Activated naive CD8-positive, alpha-beta T cell treated with anti-CD3 and anti-CD28 coated beads, Interleukin-2, amount 10 ng/mL, durations not matched to agents 7 days and 5 days (primary cell): ENCODE measurements at regions not wholly inside any gene's neighbourhood (a gene's known extent, or its start where the extent isn't known, plus 50 kb on each side); places are given as distances from the start of the nearest gene placed in this dataset.

Source experiments
- ATAC-seq: fragments of 150-1000 bp; cut with Tn5 transposase; one replicate; pipeline ENCODE4 v1.10.0; 2021; ENCODE audit warnings: low read depth, moderate library complexity
- POLR2A ChIA-PET: fragments of 350-600 bp; sonication (Branson Sonifier 250); formaldehyde crosslinking; loops from one replicate; lab custom pipeline; 2021; ENCODE audit warnings: antibody characterized with exemption; lab: Charles Lee
- DNase-seq: peaks from one replicate; pipeline ENCODE4 v3.0.0; 2021
- H3K27ac Mint-ChIP-seq: one replicate; pipeline ENCODE4 v1.8.0; 2022; ENCODE audit warnings: mild to moderate bottlenecking, mixed read lengths
- H3K27me3 Mint-ChIP-seq: one replicate; pipeline ENCODE4 v1.8.0; 2022; ENCODE audit warnings: mild to moderate bottlenecking, moderate library complexity, mixed read lengths
- H3K36me3 Mint-ChIP-seq: one replicate; pipeline ENCODE4 v1.8.0; 2021; ENCODE audit warnings: mild to moderate bottlenecking, mixed read lengths
- H3K4me1 Mint-ChIP-seq: one replicate; pipeline ENCODE4 v1.8.0; 2021; ENCODE audit warnings: mixed read lengths
- H3K4me3 Mint-ChIP-seq: one replicate; pipeline ENCODE4 v1.8.0; 2022; ENCODE audit warnings: mild to moderate bottlenecking, moderate library complexity, mixed read lengths
- H3K9me3 Mint-ChIP-seq: one replicate; pipeline ENCODE4 v1.8.0; 2021; ENCODE audit warnings: mixed read lengths

- Mint-ChIP-seq H3K27ac (no peak overlapping the region), H3K4me1 (no peaks in the 10 kb centered on the region), H3K9me3 (no peaks in the 10 kb centered on the region), H3K4me3 (no peak overlapping the region), H3K36me3 (no peaks in the 10 kb centered on the region), H3K27me3 (no peaks in the 10 kb centered on the region)
- POLR2A ChIA-PET: no interaction called here
- no peak for DNase-seq
- no peak for ATAC-seq
These were observed 1398.1 kb downstream of the BRD1 start for GRCh38 chr22:48429446-48430020.

- no peaks in the 10 kb centered on the region for H3K27me3 Mint-ChIP-seq
- H3K27ac Mint-ChIP-seq: no peak overlapping the region
- no peaks in the 10 kb centered on the region for H3K4me1 Mint-ChIP-seq
- H3K36me3 Mint-ChIP-seq: no peaks in the 10 kb centered on the region
- POLR2A ChIA-PET: no interaction called here
- no peak overlapping the region for H3K4me3 Mint-ChIP-seq
- H3K9me3 Mint-ChIP-seq: no peaks in the 10 kb centered on the region
- no peak for DNase-seq
- ATAC-seq: no peak
These were observed 1398.9 kb downstream of the BRD1 start for GRCh38 chr22:48428631-48429371.

DNA sequence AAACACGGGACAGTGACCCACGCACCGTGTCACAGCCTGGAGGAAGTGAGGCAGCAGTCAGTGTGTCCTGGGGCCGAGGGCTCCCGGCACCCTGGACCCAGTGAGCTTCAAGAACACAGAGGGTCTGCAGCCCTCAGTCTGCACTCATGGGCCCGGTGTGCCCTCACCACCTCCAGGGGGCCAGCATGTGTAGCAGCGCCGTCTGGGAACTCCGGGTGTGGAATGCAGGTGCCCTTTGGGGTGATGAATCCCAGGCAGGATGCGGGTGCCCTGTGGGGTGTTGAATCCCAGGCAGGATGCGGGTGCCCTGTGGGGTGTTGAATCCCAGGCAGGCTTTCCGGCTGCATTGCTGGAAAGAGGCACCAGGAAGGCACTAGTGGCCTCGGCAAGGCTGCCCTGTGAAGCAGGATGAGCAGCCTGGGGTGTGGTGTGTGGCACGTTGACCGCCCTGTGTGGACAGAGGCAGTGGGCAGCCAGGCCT lies 1399.9 kb downstream of the BRD1 start:
- Mint-ChIP-seq H3K27ac (no peak overlapping the region), H3K4me1 (no peaks in the 10 kb centered on the region), H3K36me3 (no peaks in the 10 kb centered on the region), H3K4me3 (no peak overlapping the region), H3K27me3 (no peaks in the 10 kb centered on the region), H3K9me3 (no peaks in the 10 kb centered on the region)
- ATAC-seq (no peak), DNase-seq (no peak)
- POLR2A ChIA-PET: no interaction called here

- Mint-ChIP-seq H3K36me3 (no peaks in the 10 kb centered on the region), H3K27ac (no peak overlapping the region), H3K4me3 (no peak overlapping the region), H3K27me3 (no peaks in the 10 kb centered on the region), H3K9me3 (no peaks in the 10 kb centered on the region), H3K4me1 (no peaks in the 10 kb centered on the region)
- DNase-seq: no peak
- POLR2A ChIA-PET: no interaction called here
- no peak for ATAC-seq
These were observed 1401.0 kb downstream of the BRD1 start for GRCh38 chr22:48426466-48427380.

GRCh38 chr22:48425641-48426040 lies 1402.0 kb downstream of the BRD1 start:
- POLR2A ChIA-PET: no interaction called here

GRCh38 chr22:48425091-48425506 lies 1402.6 kb downstream of the BRD1 start:
- POLR2A ChIA-PET: no interaction called here
- DNase-seq: no peak
- no peaks in the 10 kb centered on the region for H3K27me3 Mint-ChIP-seq

More at GRCh38 chr22:48425641-48426040, 1402.0 kb downstream of the BRD1 start:
- ATAC-seq (no peak), DNase-seq (no peak)
- H3K9me3 Mint-ChIP-seq: no peaks in the 10 kb centered on the region
- H3K27me3 Mint-ChIP-seq: no peaks in the 10 kb centered on the region
- no peak overlapping the region for H3K27ac Mint-ChIP-seq
- no peak overlapping the region for H3K4me3 Mint-ChIP-seq
- H3K4me1 Mint-ChIP-seq: no peaks in the 10 kb centered on the region
- H3K36me3 Mint-ChIP-seq: no peaks in the 10 kb centered on the region

DNA sequence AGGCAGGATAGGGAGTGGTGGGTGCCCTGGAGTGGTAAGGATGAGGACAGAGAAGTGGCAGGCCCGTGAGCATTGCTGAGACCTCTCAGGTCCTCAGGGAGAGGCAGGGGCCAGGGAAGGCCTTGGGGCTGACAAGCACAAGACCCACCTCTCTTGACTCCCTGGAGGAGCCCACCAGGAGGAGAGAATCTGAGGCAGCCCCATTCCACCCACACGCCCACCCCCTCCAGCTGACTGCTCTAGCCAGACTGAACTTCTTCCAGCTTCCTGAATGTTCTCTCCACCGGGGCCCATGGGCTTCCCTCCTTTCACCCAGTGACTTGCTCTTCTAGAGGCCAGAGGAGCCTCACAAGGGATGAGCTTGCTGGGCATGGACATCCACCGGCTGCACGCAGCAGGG lies 1403.0 kb downstream of the BRD1 start:
- no peaks in the 10 kb centered on the region for H3K4me1 Mint-ChIP-seq
- H3K27ac Mint-ChIP-seq: no peak overlapping the region
- no peaks in the 10 kb centered on the region for H3K27me3 Mint-ChIP-seq
- no peak for DNase-seq
- ATAC-seq: no peak
- H3K9me3 Mint-ChIP-seq: no peaks in the 10 kb centered on the region
- no peaks in the 10 kb centered on the region for H3K36me3 Mint-ChIP-seq
- no peak overlapping the region for H3K4me3 Mint-ChIP-seq
- POLR2A ChIA-PET: no interaction called here

More at GRCh38 chr22:48425091-48425506, 1402.6 kb downstream of the BRD1 start:
- no peak for ATAC-seq
- no peaks in the 10 kb centered on the region for H3K4me1 Mint-ChIP-seq
- H3K27ac Mint-ChIP-seq: no peak overlapping the region
- no peaks in the 10 kb centered on the region for H3K36me3 Mint-ChIP-seq
- no peaks in the 10 kb centered on the region for H3K9me3 Mint-ChIP-seq
- H3K4me3 Mint-ChIP-seq: no peak overlapping the region

DNA sequence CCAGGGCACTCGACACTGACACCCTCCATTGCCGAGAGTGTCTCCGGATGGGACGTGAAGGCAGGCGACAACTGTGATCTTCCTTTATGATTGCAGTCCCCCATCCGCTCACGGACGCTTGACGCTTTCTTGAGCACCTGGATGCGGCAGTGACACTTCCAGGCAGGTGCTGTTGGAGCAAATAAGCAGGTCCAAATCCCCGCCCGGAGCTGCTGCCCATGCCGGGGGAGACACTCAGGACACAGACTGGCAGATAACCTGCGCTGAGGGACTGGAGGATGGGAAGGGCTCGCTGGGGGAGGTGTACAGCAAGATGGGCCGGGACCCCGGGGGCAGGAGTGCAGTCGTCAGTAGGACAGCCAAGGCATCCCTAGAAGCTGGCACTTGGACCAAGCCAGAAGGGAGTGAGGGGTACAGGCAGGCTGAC lies 1403.5 kb downstream of the BRD1 start:
- Mint-ChIP-seq H3K4me1 (no peaks in the 10 kb centered on the region), H3K27ac (no peak overlapping the region), H3K9me3 (no peaks in the 10 kb centered on the region), H3K4me3 (no peak overlapping the region), H3K27me3 (no peaks in the 10 kb centered on the region), H3K36me3 (no peaks in the 10 kb centered on the region)
- ATAC-seq (no peak), DNase-seq (no peak)
- POLR2A ChIA-PET: no interaction called here

GRCh38 chr22:48423481-48423911 lies 1404.2 kb downstream of the BRD1 start:
- ATAC-seq (no peak), DNase-seq (no peak)
- Mint-ChIP-seq H3K27me3 (no peaks in the 10 kb centered on the region), H3K4me3 (no peak overlapping the region), H3K27ac (no peak overlapping the region), H3K36me3 (no peaks in the 10 kb centered on the region), H3K9me3 (no peaks in the 10 kb centered on the region), H3K4me1 (no peaks in the 10 kb centered on the region)
- POLR2A ChIA-PET: no interaction called here

GRCh38 chr22:48422900-48423480 lies 1404.7 kb downstream of the BRD1 start:
- POLR2A ChIA-PET: no interaction called here
- no peaks in the 10 kb centered on the region for H3K27me3 Mint-ChIP-seq
- H3K9me3 Mint-ChIP-seq: no peaks in the 10 kb centered on the region
- DNase-seq: no peak
- no peaks in the 10 kb centered on the region for H3K4me1 Mint-ChIP-seq
- no peaks in the 10 kb centered on the region for H3K36me3 Mint-ChIP-seq
- no peak for ATAC-seq
- H3K27ac Mint-ChIP-seq: no peak overlapping the region
- no peak overlapping the region for H3K4me3 Mint-ChIP-seq

GRCh38 chr22:48418831-48419230 lies 1408.8 kb downstream of the BRD1 start:
- Mint-ChIP-seq H3K27ac (no peak overlapping the region), H3K4me3 (no peak overlapping the region), H3K36me3 (no peaks in the 10 kb centered on the region), H3K9me3 (no peaks in the 10 kb centered on the region), H3K27me3 (peaks cover 2% of the 10 kb centered on the region), H3K4me1 (no peaks in the 10 kb centered on the region)
- ATAC-seq (no peak), DNase-seq (no peak)
- POLR2A ChIA-PET: no interaction called here

DNA sequence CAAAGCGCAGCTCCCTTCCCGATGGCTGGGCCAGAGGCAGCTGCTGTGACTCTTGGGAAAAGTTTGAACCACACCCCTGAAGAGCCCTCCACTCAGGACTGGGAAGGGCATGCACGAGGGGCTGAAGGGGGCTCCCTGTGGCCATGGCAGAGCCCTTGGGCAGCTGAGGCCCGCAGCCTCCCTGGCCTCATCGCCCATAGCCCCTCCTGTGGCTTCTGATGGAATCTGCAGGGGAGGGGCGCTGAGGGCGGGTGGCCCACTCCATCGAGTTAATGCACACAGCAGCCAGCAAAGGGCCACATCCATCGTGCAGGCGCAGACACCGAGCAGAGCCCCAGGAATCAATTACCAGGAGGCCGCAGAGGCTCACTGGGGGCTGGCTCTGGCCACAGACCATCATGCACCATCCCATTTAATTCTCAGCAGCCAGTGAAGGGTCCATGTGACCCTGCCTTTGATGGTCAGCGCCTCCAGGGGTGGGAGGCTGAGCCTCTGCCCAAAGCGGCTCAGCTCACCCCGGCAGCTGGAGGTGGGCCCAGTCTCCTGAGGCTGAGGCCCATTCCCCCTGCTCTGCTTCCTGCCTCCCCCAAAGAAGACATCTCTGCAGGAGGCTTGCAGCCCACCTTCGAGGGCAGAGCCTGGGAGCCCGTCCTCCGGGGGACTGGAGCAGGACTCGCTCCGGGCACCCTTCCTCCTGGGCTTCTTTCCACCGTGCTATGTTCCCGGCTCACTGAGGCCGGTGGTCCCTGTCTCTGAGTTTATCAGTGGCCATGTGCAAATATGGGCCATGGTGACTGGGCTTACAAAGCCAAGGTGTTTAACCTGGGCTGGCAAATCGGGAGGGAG lies 1410.2 kb downstream of the BRD1 start:
- POLR2A ChIA-PET: no interaction called here
- H3K27me3 Mint-ChIP-seq: peaks cover 2% of the 10 kb centered on the region
- DNase-seq (no peak), ATAC-seq (no peak)
- no peaks in the 10 kb centered on the region for H3K4me1 Mint-ChIP-seq
- H3K27ac Mint-ChIP-seq: no peak overlapping the region
- H3K9me3 Mint-ChIP-seq: no peaks in the 10 kb centered on the region
- no peak overlapping the region for H3K4me3 Mint-ChIP-seq
- no peaks in the 10 kb centered on the region for H3K36me3 Mint-ChIP-seq
